T-helper 22 cell (primary cell): ENCODE measurements at regions not wholly inside any gene's neighbourhood (a gene's known extent, or its start where the extent isn't known, plus 50 kb on each side); places are given as distances from the start of the nearest gene placed in this dataset.
"Not testable (repeated sequence)": the region's sequence is repeated elsewhere in the genome, so short reads cannot be mapped to it uniquely, and the experiment has no call there.

ENCODE experiments used
- DNase-seq: peaks from one replicate; pipeline ENCODE4 v3.0.0-alpha.2; 2020; ENCODE audit warnings: low read depth

GRCh38 chr5:125045646-125046045 is 299.2 kb upstream of the ZNF608 start:
- DNase-seq: no peak

- DNase-seq: no peak
Measured at GRCh38 chr5:125046838-125047237, 300.4 kb upstream of the ZNF608 start.

- no peak for DNase-seq
Measured at GRCh38 chr5:125047871-125048270, 301.4 kb upstream of the ZNF608 start.

GRCh38 chr5:125049721-125050702 is 303.6 kb upstream of the ZNF608 start:
- DNase-seq: no peak

GRCh38 chr5:125050926-125051325 is 304.5 kb upstream of the ZNF608 start:
- DNase-seq: no peak

- no peak for DNase-seq
Measured at GRCh38 chr5:125052584-125052983, 306.1 kb upstream of the ZNF608 start.

- no peak for DNase-seq
Measured at GRCh38 chr5:125053179-125053578, 306.7 kb upstream of the ZNF608 start.

- DNase-seq: no peak
Measured at GRCh38 chr5:125054146-125054545, 307.7 kb upstream of the ZNF608 start.

GRCh38 chr5:125056671-125057485 is 310.4 kb upstream of the ZNF608 start:
- DNase-seq: no peak

GRCh38 chr5:125057912-125058826 is 311.7 kb upstream of the ZNF608 start:
- DNase-seq: no peak

GRCh38 chr5:125059255-125060002 is 313.0 kb upstream of the ZNF608 start:
- no peak for DNase-seq

- DNase-seq: no peak
Measured at GRCh38 chr5:125061726-125062125, 315.3 kb upstream of the ZNF608 start.

- DNase-seq: no peak
Measured at GRCh38 chr5:125064621-125065438, 318.4 kb upstream of the ZNF608 start.

- no peak for DNase-seq
Measured at GRCh38 chr5:125065741-125066140, 319.3 kb upstream of the ZNF608 start.

- DNase-seq: no peak
Measured at GRCh38 chr5:125070961-125071360, 324.5 kb upstream of the ZNF608 start.

- no peak for DNase-seq
Measured at GRCh38 chr5:125073090-125073489, 326.7 kb upstream of the ZNF608 start.

GRCh38 chr5:125075567-125075966 is 329.1 kb upstream of the ZNF608 start:
- DNase-seq: no peak

- DNase-seq: not testable (repeated sequence)
Measured at GRCh38 chr5:125079028-125079427, 332.6 kb upstream of the ZNF608 start.

GRCh38 chr5:125081101-125081500 is 334.7 kb upstream of the ZNF608 start:
- DNase-seq: no peak

- no peak for DNase-seq
Measured at GRCh38 chr5:125083981-125084380, 337.5 kb upstream of the ZNF608 start.
